ENCODE measurements at regions not wholly inside any gene's neighbourhood (a gene's known extent, or its start where the extent isn't known, plus 50 kb on each side); places are given as distances from the start of the nearest gene placed in this dataset.
"Not testable (repeated sequence)": the region's sequence is repeated elsewhere in the genome, so short reads cannot be mapped to it uniquely, and the experiment has no call there.

- DNase-seq: no peak
Measured at GRCh38 chr9:75197561-75197960, 109.2 kb downstream of the OSTF1 start.

GRCh38 chr9:75198436-75198835 lies 110.1 kb downstream of the OSTF1 start:
- no peak for DNase-seq

- DNase-seq: no peak
Measured at GRCh38 chr9:75200892-75201470, 112.7 kb downstream of the OSTF1 start.

- no peak for DNase-seq
Measured at GRCh38 chr9:75201480-75202209, 113.3 kb downstream of the OSTF1 start.

GRCh38 chr9:75207997-75208396 lies 119.7 kb downstream of the OSTF1 start:
- not testable (repeated sequence) for DNase-seq

GRCh38 chr9:75210215-75210614 lies 121.9 kb downstream of the OSTF1 start:
- no peak for DNase-seq

GRCh38 chr9:75213765-75214164 lies 125.5 kb downstream of the OSTF1 start:
- DNase-seq: no peak

- DNase-seq: no peak
Measured at GRCh38 chr9:75226403-75227139, 138.3 kb downstream of the OSTF1 start.

- DNase-seq: no peak
Measured at GRCh38 chr9:75228893-75229292, 140.6 kb downstream of the OSTF1 start.

- no peak for DNase-seq
Measured at GRCh38 chr9:75229605-75230332, 141.5 kb downstream of the OSTF1 start.

GRCh38 chr9:75230469-75230868 lies 142.2 kb downstream of the OSTF1 start:
- DNase-seq: no peak

- no peak for DNase-seq
Measured at GRCh38 chr9:75231167-75231566, 142.9 kb downstream of the OSTF1 start.

GRCh38 chr9:75233011-75233410 lies 144.7 kb downstream of the OSTF1 start:
- no peak for DNase-seq

- DNase-seq: no peak
Measured at GRCh38 chr9:75235632-75236031, 147.3 kb downstream of the OSTF1 start.

- DNase-seq: peak; percentile 28
Measured at GRCh38 chr9:75238311-75238976, 150.1 kb downstream of the OSTF1 start.

- DNase-seq: no peak
Measured at GRCh38 chr9:75239176-75239575, 150.9 kb downstream of the OSTF1 start.

- DNase-seq: no peak
Measured at GRCh38 chr9:75242426-75242825, 154.1 kb downstream of the OSTF1 start.

- no peak for DNase-seq
Measured at GRCh38 chr9:75246949-75247348, 158.6 kb downstream of the OSTF1 start.

GRCh38 chr9:75265525-75265972 lies 177.2 kb downstream of the OSTF1 start:
- DNase-seq: no peak

GRCh38 chr9:75269197-75269596 lies 180.9 kb downstream of the OSTF1 start:
- DNase-seq: no peak

- DNase-seq: not testable (repeated sequence)
Measured at GRCh38 chr9:75273055-75273454, 184.7 kb downstream of the OSTF1 start.

GRCh38 chr9:75274781-75275180 lies 186.5 kb downstream of the OSTF1 start:
- no peak for DNase-seq

GRCh38 chr9:75282047-75282446 lies 193.7 kb downstream of the OSTF1 start:
- DNase-seq: no peak
